ENCODE measurements at regions not wholly inside any gene's neighbourhood (a gene's known extent, or its start where the extent isn't known, plus 50 kb on each side); places are given as distances from the start of the nearest gene placed in this dataset.
"Not testable (repeated sequence)": the region's sequence is repeated elsewhere in the genome, so short reads cannot be mapped to it uniquely, and the experiment has no call there.

GRCh38 chr1:120529475-120530089 is 114.7 kb downstream of the NBPF8 start:
- H3K4me3 ChIP-seq; intact Hi-C loops (cut with DNase I); H3K27me3 ChIP-seq; DNase-seq (ENCODE audit: low spot score in 2 of 2); H3K4me1 ChIP-seq; H3K27ac ChIP-seq; H3K9me3 ChIP-seq; H3K36me3 ChIP-seq: not testable (repeated sequence)

DNA sequence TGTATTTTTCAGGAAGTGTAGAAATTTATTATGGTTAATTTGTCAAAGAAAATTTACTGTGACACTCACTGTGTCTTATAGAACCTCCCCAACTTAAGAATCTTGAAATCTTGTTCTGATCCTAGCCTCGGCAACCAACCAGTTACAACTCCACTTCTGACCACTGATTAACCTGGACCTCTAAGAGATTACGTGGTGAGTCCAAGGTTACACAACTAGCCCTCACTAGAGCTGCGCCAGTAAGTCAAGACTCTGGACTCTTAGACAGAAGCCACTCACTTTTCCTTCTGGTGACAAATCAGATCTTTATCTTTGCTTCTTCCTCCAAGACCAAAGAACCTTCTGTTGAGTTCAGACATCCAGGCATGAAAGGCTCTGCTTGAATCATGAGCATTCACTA is 116.6 kb downstream of the NBPF8 start:
- H3K27me3 ChIP-seq; H3K9me3 ChIP-seq; intact Hi-C loops (cut with DNase I); H3K36me3 ChIP-seq; H3K27ac ChIP-seq; H3K4me3 ChIP-seq; DNase-seq (ENCODE audit: low spot score in 2 of 2); H3K4me1 ChIP-seq: not testable (repeated sequence)

DNA sequence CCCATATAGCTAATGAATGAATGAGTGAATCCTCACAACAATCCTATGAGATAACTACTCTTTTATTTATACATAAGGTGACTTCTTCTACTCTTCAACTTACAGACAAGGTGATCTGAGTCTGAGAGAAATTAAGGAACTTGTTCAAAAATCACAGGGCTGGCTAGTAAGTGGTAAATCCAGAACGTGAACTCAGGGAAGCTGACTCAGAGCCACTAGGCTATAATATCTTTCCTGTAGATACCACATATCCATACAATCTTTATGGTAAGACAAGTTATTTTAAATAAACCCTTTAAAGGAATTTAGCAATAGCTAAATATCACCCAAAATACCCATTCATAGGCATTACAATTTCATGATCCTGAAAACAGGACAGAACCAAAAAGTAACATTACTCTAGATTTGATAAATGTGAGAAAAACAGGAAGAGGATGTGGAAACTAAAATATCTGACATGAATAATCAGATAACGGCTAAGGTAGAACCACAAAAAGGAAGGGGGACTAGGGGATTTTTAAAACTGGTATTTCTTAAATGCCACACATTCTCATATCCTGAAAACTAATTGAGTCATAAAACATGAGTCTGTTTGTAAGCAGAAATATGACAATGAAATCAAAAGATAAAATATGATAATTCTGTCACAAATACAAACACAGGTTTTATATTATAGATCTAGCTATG is 119.7 kb downstream of the NBPF8 start:
- H3K4me3 ChIP-seq; H3K27me3 ChIP-seq; H3K27ac ChIP-seq; H3K9me3 ChIP-seq; H3K4me1 ChIP-seq; DNase-seq (ENCODE audit: low spot score in 2 of 2); H3K36me3 ChIP-seq; intact Hi-C loops (cut with DNase I): not testable (repeated sequence)

GRCh38 chr1:120535052-120535451 is 120.2 kb downstream of the NBPF8 start:
- H3K36me3 ChIP-seq, H3K27ac ChIP-seq: not testable (repeated sequence)

GRCh38 chr1:120541394-120541793 is 126.6 kb downstream of the NBPF8 start:
- H3K36me3 ChIP-seq; H3K9me3 ChIP-seq; intact Hi-C loops (cut with DNase I); H3K27ac ChIP-seq; H3K27me3 ChIP-seq; DNase-seq (ENCODE audit: low spot score in 2 of 2); H3K4me3 ChIP-seq; H3K4me1 ChIP-seq: not testable (repeated sequence)

More at GRCh38 chr1:120535052-120535451, 120.2 kb downstream of the NBPF8 start:
- intact Hi-C loops (cut with DNase I); DNase-seq (ENCODE audit: low spot score in 2 of 2); H3K4me3 ChIP-seq; H3K9me3 ChIP-seq; H3K4me1 ChIP-seq; H3K27me3 ChIP-seq: not testable (repeated sequence)

- DNase-seq (ENCODE audit: low spot score in 2 of 2); H3K27me3 ChIP-seq; H3K9me3 ChIP-seq; intact Hi-C loops (cut with DNase I); H3K4me3 ChIP-seq; H3K4me1 ChIP-seq; H3K36me3 ChIP-seq; H3K27ac ChIP-seq: not testable (repeated sequence)
These were observed 127.5 kb downstream of the NBPF8 start for GRCh38 chr1:120542365-120542764.

DNA sequence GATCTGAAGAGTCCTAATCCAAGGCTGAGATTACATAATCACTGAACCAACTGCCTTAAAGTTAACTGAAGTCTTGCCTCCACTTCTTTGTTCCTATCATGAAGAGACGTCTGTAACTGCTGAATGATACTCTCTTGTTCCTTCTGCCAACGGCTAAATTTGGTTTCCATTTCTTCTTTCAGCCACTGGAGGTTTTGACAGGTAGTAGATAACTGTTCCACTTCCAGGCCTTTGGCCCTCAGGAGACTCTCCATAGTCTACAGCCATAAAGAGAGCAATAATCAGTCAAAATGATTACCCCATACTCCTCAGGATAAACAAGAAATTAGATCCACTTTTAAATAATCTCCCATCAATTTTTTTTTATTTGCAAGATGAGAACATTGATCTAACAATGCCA is 128.1 kb downstream of the NBPF8 start:
- H3K27ac ChIP-seq; DNase-seq (ENCODE audit: low spot score in 2 of 2); intact Hi-C loops (cut with DNase I): not testable (repeated sequence)

GRCh38 chr1:120544434-120544833 is 129.6 kb downstream of the NBPF8 start:
- H3K4me1 ChIP-seq; H3K27ac ChIP-seq; intact Hi-C loops (cut with DNase I); H3K27me3 ChIP-seq; H3K9me3 ChIP-seq; H3K4me3 ChIP-seq: not testable (repeated sequence)
- peaks cover 8 to 12% of the 10 kb centered on the region in 2 donors for H3K36me3 ChIP-seq
- TF ChIP-seq, protein P1, sequence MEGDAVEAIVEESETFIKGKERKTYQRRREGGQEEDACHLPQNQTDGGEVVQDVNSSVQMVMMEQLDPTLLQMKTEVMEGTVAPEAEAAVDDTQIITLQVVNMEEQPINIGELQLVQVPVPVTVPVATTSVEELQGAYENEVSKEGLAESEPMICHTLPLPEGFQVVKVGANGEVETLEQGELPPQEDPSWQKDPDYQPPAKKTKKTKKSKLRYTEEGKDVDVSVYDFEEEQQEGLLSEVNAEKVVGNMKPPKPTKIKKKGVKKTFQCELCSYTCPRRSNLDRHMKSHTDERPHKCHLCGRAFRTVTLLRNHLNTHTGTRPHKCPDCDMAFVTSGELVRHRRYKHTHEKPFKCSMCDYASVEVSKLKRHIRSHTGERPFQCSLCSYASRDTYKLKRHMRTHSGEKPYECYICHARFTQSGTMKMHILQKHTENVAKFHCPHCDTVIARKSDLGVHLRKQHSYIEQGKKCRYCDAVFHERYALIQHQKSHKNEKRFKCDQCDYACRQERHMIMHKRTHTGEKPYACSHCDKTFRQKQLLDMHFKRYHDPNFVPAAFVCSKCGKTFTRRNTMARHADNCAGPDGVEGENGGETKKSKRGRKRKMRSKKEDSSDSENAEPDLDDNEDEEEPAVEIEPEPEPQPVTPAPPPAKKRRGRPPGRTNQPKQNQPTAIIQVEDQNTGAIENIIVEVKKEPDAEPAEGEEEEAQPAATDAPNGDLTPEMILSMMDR (IDR thresholded peaks at IDR 0.05) = peak in 2 of 3 experiments; percentile 54 to 65
- DNase-seq (ENCODE audit: low spot score in 2 of 2) = peak; percentile 17 to 92

More for the DNA sequence above, 128.1 kb downstream of the NBPF8 start:
- H3K27me3 ChIP-seq, H3K4me3 ChIP-seq, H3K4me1 ChIP-seq, H3K9me3 ChIP-seq: not testable (repeated sequence)
- peaks cover 8 to 11% of the 10 kb centered on the region in 2 donors for H3K36me3 ChIP-seq

GRCh38 chr1:120550335-120550734 is 135.5 kb downstream of the NBPF8 start:
- H3K9me3 ChIP-seq; intact Hi-C loops (cut with DNase I); H3K27ac ChIP-seq; DNase-seq (ENCODE audit: low spot score in 2 of 2); H3K27me3 ChIP-seq; H3K4me3 ChIP-seq; H3K4me1 ChIP-seq: not testable (repeated sequence)
- peaks cover 8 to 14% of the 10 kb centered on the region in 2 donors for H3K36me3 ChIP-seq

GRCh38 chr1:120552190-120552589 is 137.4 kb downstream of the NBPF8 start:
- H3K27me3 ChIP-seq; H3K4me1 ChIP-seq; H3K36me3 ChIP-seq; intact Hi-C loops (cut with DNase I); H3K4me3 ChIP-seq; H3K9me3 ChIP-seq; H3K27ac ChIP-seq; DNase-seq (ENCODE audit: low spot score in 2 of 2): not testable (repeated sequence)

GRCh38 chr1:120557605-120558302 is 142.9 kb downstream of the NBPF8 start:
- H3K9me3 ChIP-seq; intact Hi-C loops (cut with DNase I); H3K36me3 ChIP-seq; H3K4me1 ChIP-seq; H3K27me3 ChIP-seq: not testable (repeated sequence)
- peak overlapping the region in 1 of 2 donors; percentile 85 for H3K27ac ChIP-seq
- H3K4me3 ChIP-seq = peak overlapping the region; percentile 53 to 76
- peak in 1 of 2 donors; percentile 52 for DNase-seq (ENCODE audit: low spot score in 2 of 2)
